GM12801 (cell line): ENCODE measurements at regions not wholly inside any gene's neighbourhood (a gene's known extent, or its start where the extent isn't known, plus 50 kb on each side); places are given as distances from the start of the nearest gene placed in this dataset.

Experiments used
- CTCF ChIP-seq: IDR thresholded peaks from one replicate; pipeline ENCODE4 v1.5.1; 2011; ENCODE audit warnings: control low read depth; ENCODE audit not compliant: insufficient read length; ENCODE audit errors: extremely low read depth

- TF ChIP-seq CTCF = no peak
Measured at GRCh38 chr3:181823716-181824115, 112.0 kb downstream of the SOX2 start.

- TF ChIP-seq CTCF = no peak
Measured at GRCh38 chr3:181824961-181825360, 113.2 kb downstream of the SOX2 start.

GRCh38 chr3:181839039-181839915, 127.6 kb downstream of the SOX2 start:
- TF ChIP-seq CTCF = no peak

GRCh38 chr3:181839916-181840297, 128.2 kb downstream of the SOX2 start:
- TF ChIP-seq CTCF = no peak

- TF ChIP-seq CTCF = no peak
Measured at GRCh38 chr3:181844211-181844610, 132.5 kb downstream of the SOX2 start.

- TF ChIP-seq CTCF = no peak
Measured at GRCh38 chr3:181847276-181847675, 135.6 kb downstream of the SOX2 start.

GRCh38 chr3:181851063-181851462, 139.3 kb downstream of the SOX2 start:
- no peak for TF ChIP-seq CTCF
